Ascending aorta (tissue), 2 donors: ENCODE measurements at regions not wholly inside any gene's neighbourhood (a gene's known extent, or its start where the extent isn't known, plus 50 kb on each side); places are given as distances from the start of the nearest gene placed in this dataset.

Experiments
- DNase-seq, 2 donors: peaks; one replicate each; pipeline ENCODE4 v3.0.0-alpha.2; 2019; ENCODE audit warnings: low spot score in 2 of 2
- H3K27ac ChIP-seq, 2 donors: fragments of 200-600 bp; sonication (generic); one replicate each; pipeline ENCODE4 v1.5.1; 2016 to 2017; ENCODE audit warnings: mild to moderate bottlenecking in 1 of 2
- H3K27me3 ChIP-seq: fragments of 200-600 bp; sonication (generic); one replicate; pipeline ENCODE4 v1.5.1; 2017
- H3K36me3 ChIP-seq, 2 donors: fragments of 200-600 bp; sonication (generic); one replicate each; pipeline ENCODE4 v1.5.1; 2016
- H3K4me1 ChIP-seq, 2 donors: fragments of 200-600 bp; sonication (generic); one replicate each; pipeline ENCODE4 v1.5.1; 2016 to 2017; ENCODE audit warnings: mild to moderate bottlenecking in 1 of 2
- H3K4me3 ChIP-seq, 2 donors: fragments of 200-600 bp; sonication (generic); one replicate each; pipeline ENCODE4 v1.5.1; 2016 to 2017; ENCODE audit warnings: mild to moderate bottlenecking in 1 of 2
- H3K9me3 ChIP-seq, 2 donors: fragments of 200-600 bp; sonication (generic); one replicate each; pipeline ENCODE4 v1.5.1; 2016
- CTCF ChIP-seq, 3 experiments: fragments of 200-600 bp in 2 of 3; fragments of 450-650 bp in 1 of 3; sonication (generic) in 2 of 3; IDR thresholded peaks; one replicate each; pipeline ENCODE4 v1.5.1; 2016 to 2019; ENCODE audit warnings: antibody characterized with exemption in 3 of 3, mild to moderate bottlenecking in 1 of 3, moderate library complexity in 1 of 3
- intact Hi-C: fragments of 100-400 bp; cut with DNase I; formaldehyde crosslinking; loops from one replicate; pipeline ENCODE4 v1.15.1; 2023

GRCh38 chr10:21055339-21056135 lies 158.4 kb upstream of the NEBL start:
- TF ChIP-seq CTCF (IDR thresholded peaks at IDR 0.05), result no peak

GRCh38 chr10:21053953-21054690 lies 157.0 kb upstream of the NEBL start:
- Histone ChIP-seq H3K9me3 (peaks cover 0 to 5% of the 10 kb centered on the region in 2 donors), H3K27ac (no peak overlapping the region), H3K4me3 (no peak overlapping the region), H3K4me1 (no peaks in the 10 kb centered on the region), H3K36me3 (no peaks in the 10 kb centered on the region), H3K27me3 (no peaks in the 10 kb centered on the region)
- no peak for TF ChIP-seq CTCF (IDR thresholded peaks at IDR 0.05)
- intact Hi-C loops, result no loop called here
- DNase-seq, result no peak

More at GRCh38 chr10:21055339-21056135, 158.4 kb upstream of the NEBL start:
- H3K9me3 ChIP-seq, result peaks cover 0 to 5% of the 10 kb centered on the region in 2 donors
- H3K4me1 ChIP-seq, result no peaks in the 10 kb centered on the region
- H3K4me3 ChIP-seq, result no peak overlapping the region
- H3K36me3 ChIP-seq, result no peaks in the 10 kb centered on the region
- no peak for DNase-seq
- intact Hi-C loops, result no loop called here
- H3K27ac ChIP-seq, result no peak overlapping the region
- H3K27me3 ChIP-seq, result no peaks in the 10 kb centered on the region

DNA sequence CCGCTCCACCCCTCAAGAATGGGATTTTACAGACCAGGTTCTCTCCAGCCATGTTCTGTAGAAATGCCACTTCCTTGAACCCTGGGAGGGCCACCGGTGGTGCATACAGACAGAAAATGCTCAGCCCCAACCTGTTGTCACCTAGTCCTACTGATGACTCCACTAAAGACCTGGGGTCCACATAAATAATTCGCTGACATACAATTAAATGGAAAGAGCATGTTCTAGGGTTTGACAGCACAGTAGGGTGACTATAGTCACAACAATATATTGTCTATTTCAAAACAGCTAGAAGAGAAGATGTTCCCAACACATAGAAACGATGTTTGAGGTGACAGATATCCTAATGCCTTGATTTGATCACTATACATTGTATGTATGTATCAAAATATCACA lies 155.6 kb upstream of the NEBL start:
- no peaks in the 10 kb centered on the region for H3K36me3 ChIP-seq
- no peak for DNase-seq
- no peaks in the 10 kb centered on the region for H3K27me3 ChIP-seq
- no peaks in the 10 kb centered on the region for H3K9me3 ChIP-seq
- no peak for TF ChIP-seq CTCF (IDR thresholded peaks at IDR 0.05)
- intact Hi-C loops, result no loop called here
- H3K4me1 ChIP-seq, result no peaks in the 10 kb centered on the region
- H3K4me3 ChIP-seq, result no peak overlapping the region
- no peak overlapping the region for H3K27ac ChIP-seq

DNA sequence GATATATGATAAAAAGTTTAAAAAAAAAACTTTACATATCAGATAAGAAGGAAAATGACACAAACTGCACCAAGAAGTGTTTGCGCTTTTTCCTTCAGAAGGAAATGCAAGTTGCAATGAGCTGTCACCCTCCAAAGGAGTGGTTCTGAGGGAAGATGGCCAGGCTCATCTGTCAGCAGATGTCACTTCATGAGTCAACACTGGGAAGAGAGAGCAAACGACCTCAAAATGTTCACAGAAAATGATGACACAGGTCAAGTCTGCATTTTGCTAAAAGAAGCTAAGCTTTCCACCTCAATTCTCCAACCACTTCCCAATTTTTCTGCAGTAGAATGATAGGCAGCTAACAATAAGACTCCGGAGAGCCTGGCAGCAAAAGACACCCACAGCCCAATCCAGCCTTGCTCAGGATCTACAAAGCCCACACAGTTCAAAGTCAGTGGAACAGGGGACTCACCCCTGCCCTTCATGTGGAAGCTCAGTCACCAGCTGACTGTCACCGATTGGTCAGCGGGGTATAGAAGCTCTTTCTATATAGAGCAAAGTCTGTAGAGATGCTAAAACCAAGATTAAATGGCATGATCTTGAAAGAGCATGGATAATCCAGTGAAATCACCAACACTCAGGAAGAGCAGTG lies 155.1 kb upstream of the NEBL start:
- Histone ChIP-seq H3K9me3 (no peaks in the 10 kb centered on the region), H3K36me3 (no peaks in the 10 kb centered on the region), H3K27ac (no peak overlapping the region), H3K27me3 (no peaks in the 10 kb centered on the region), H3K4me1 (no peaks in the 10 kb centered on the region), H3K4me3 (no peak overlapping the region)
- no peak for TF ChIP-seq CTCF (IDR thresholded peaks at IDR 0.05)
- DNase-seq, result no peak
- intact Hi-C loops, result no loop called here

GRCh38 chr10:21049482-21049881 lies 152.4 kb upstream of the NEBL start:
- DNase-seq, result no peak
- Histone ChIP-seq H3K27ac (no peak overlapping the region), H3K27me3 (no peaks in the 10 kb centered on the region), H3K36me3 (no peaks in the 10 kb centered on the region), H3K4me1 (no peaks in the 10 kb centered on the region), H3K9me3 (no peaks in the 10 kb centered on the region), H3K4me3 (no peak overlapping the region)
- intact Hi-C loops, result no loop called here
- no peak for TF ChIP-seq CTCF (IDR thresholded peaks at IDR 0.05)
